ENCODE measurements at regions not wholly inside any gene's neighbourhood (a gene's known extent, or its start where the extent isn't known, plus 50 kb on each side); places are given as distances from the start of the nearest gene placed in this dataset.

DNA sequence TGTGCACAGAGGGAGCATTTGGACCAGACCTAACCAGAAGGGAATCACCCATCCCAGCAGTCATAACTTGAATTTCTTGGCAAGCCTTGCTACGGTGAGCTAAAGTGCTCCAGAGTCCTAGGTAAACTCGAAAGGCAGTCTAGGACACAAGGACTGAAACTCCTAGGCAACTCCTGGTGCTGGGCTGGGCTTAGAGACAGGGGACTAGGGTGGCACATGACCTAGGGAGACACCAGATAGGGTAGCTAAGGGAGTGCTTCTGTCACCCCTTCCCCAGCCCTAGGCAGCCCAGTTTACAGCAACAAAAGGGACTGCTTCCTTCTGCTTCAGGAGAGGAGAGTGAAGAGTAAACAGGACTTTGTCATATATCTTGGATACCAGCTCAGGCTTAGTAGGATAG is 256.4 kb upstream of the ARHGEF26 start:
- TF ChIP-seq, protein P1, sequence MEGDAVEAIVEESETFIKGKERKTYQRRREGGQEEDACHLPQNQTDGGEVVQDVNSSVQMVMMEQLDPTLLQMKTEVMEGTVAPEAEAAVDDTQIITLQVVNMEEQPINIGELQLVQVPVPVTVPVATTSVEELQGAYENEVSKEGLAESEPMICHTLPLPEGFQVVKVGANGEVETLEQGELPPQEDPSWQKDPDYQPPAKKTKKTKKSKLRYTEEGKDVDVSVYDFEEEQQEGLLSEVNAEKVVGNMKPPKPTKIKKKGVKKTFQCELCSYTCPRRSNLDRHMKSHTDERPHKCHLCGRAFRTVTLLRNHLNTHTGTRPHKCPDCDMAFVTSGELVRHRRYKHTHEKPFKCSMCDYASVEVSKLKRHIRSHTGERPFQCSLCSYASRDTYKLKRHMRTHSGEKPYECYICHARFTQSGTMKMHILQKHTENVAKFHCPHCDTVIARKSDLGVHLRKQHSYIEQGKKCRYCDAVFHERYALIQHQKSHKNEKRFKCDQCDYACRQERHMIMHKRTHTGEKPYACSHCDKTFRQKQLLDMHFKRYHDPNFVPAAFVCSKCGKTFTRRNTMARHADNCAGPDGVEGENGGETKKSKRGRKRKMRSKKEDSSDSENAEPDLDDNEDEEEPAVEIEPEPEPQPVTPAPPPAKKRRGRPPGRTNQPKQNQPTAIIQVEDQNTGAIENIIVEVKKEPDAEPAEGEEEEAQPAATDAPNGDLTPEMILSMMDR (IDR thresholded peaks at IDR 0.05) = no peak
- no peak for TF ChIP-seq POLR2A (IDR thresholded peaks at IDR 0.05)

Measured in adrenal gland (tissue), 5 donors.